HepG2 (cell line): ENCODE measurements at regions not wholly inside any gene's neighbourhood (a gene's known extent, or its start where the extent isn't known, plus 50 kb on each side); places are given as distances from the start of the nearest gene placed in this dataset.

ENCODE experiments used
- ATAC-seq: fragments of 200-7000 bp; cut with Tn5 transposase; 3 replicates; pipeline ENCODE4 v1.9.1; 2020; ENCODE audit warnings: mild to moderate bottlenecking, moderate library complexity
- BruUV-seq: library from RNA; stranded (reverse); fragments of 400-500 nt; replicated peaks from 2 replicates; lab custom pipeline; 2021; lab: Mats Ljungman, UMichigan
- CTCF ChIA-PET: fragments of 300-600 bp; formaldehyde crosslinking; extraction: SDS; loops from one replicate; lab custom pipeline; 2021; ENCODE audit warnings: low total read pairs, inconsistent platforms, low intra/inter-chr PET ratio; lab: Yijun Ruan, JAX
- POLR2A ChIA-PET: fragments of 350-600 bp; sonication (Branson Sonifier 250); formaldehyde crosslinking; loops from one replicate; lab custom pipeline; 2020; ENCODE audit warnings: antibody characterized with exemption, inconsistent platforms; lab: Yijun Ruan, JAX
- DNase-seq: peaks from one replicate; pipeline ENCODE4 v3.0.0-alpha.2; 2015; ENCODE audit warnings: low spot score
- FAIRE-seq: peaks from 3 replicates; lab custom pipeline; 2011; peaks lifted over from hg19 to GRCh38; lab: Jason Lieb, UNC
- H2AFZ ChIP-seq: one replicate; pipeline ENCODE4 v1.6.1; 2011; ENCODE audit warnings: low read length, inconsistent platforms
- H3K27ac ChIP-seq: fragments of 300-600 bp; 3 replicates; pipeline ENCODE4 v1.8.0; 2011; ENCODE audit warnings: mixed run types, mild to moderate bottlenecking, mixed read lengths, low read length, inconsistent platforms; ENCODE audit not compliant: insufficient read depth; ENCODE audit errors: extremely low read length
- H3K27me3 ChIP-seq, 2 experiments: fragments of 200-600 bp in 1 of 2; 2 replicates in 1 of 2; 3 replicates in 1 of 2; pipeline versions ENCODE4 v1.6.0 to v1.8.0; 2011; ENCODE audit warnings: low read length in 2 of 2, mild to moderate bottlenecking in 2 of 2, moderate library complexity in 2 of 2, inconsistent platforms in 1 of 2; ENCODE audit not compliant: insufficient read depth in 2 of 2, control insufficient read depth in 1 of 2
- H3K36me3 ChIP-seq, 2 experiments: fragments of 200-600 bp in 1 of 2; replicated peaks in 1 of 2; 2 replicates in 1 of 2; 3 replicates in 1 of 2; pipeline versions ENCODE4 v1.5.1 to v1.8.0; 2011; ENCODE audit warnings: low read length in 2 of 2, inconsistent platforms in 1 of 2; ENCODE audit not compliant: insufficient read depth in 2 of 2, control insufficient read depth in 1 of 2
- H3K4me1 ChIP-seq: 2 replicates; pipeline ENCODE4 v1.5.1; 2012; ENCODE audit warnings: low read length, inconsistent platforms; ENCODE audit not compliant: insufficient read depth
- H3K4me2 ChIP-seq: 2 replicates; pipeline ENCODE4 v1.6.0; 2011; ENCODE audit warnings: low read depth, low read length, inconsistent platforms
- H3K4me3 ChIP-seq, 3 experiments: fragments of 200-600 bp in 1 of 3; sonication (generic), shearing (Covaris generic) in 1 of 3; replicated peaks in 1 of 3; 2 replicates each; pipeline ENCODE4 v1.5.1; 2011 to 2016; ENCODE audit warnings: low read length in 3 of 3, inconsistent platforms in 2 of 3, low read depth in 2 of 3, mild to moderate bottlenecking in 2 of 3, control low read depth in 1 of 3, mixed read lengths in 1 of 3; ENCODE audit not compliant: insufficient read depth in 1 of 3
- H3K79me2 ChIP-seq: one replicate; pipeline ENCODE4 v1.6.1; 2011; ENCODE audit warnings: low read length, inconsistent platforms; ENCODE audit not compliant: insufficient read depth
- H3K9ac ChIP-seq: 2 replicates; pipeline ENCODE4 v1.6.0; 2011; ENCODE audit warnings: mild to moderate bottlenecking, low read depth, low read length, inconsistent platforms; ENCODE audit not compliant: insufficient read depth
- H3K9me3 ChIP-seq: 2 replicates; pipeline ENCODE4 v1.5.1; 2012; ENCODE audit warnings: mild to moderate bottlenecking, low read length
- H4K20me1 ChIP-seq: 2 replicates; pipeline ENCODE4 v1.6.0; 2011; ENCODE audit warnings: inconsistent platforms, mild to moderate bottlenecking, low read length, moderate library complexity; ENCODE audit not compliant: insufficient read depth
- CEBPB ChIP-seq: IDR thresholded peaks from 2 replicates; pipeline ENCODE4 v1.6.1; 2011; ENCODE audit warnings: low read depth, low read length, improper control_type of control experiment, borderline replicate concordance
- CHD2 ChIP-seq: IDR thresholded peaks from 2 replicates; pipeline ENCODE4 v1.6.1; 2011; ENCODE audit warnings: low read depth, low read length, improper control_type of control experiment
- EHMT2 ChIP-seq: fragments of 200-600 bp; sonication (generic); IDR thresholded peaks from 2 replicates; pipeline ENCODE4 v1.7.0; 2017; ENCODE audit warnings: antibody characterized with exemption, low read depth, low read length, borderline replicate concordance
- HDAC6 ChIP-seq: fragments of 200-600 bp; sonication (generic); IDR thresholded peaks from 2 replicates; pipeline ENCODE4 v1.7.0; 2017; ENCODE audit warnings: mild to moderate bottlenecking, antibody characterized with exemption, low read length, low read depth
- HES4 ChIP-seq: sonication (generic); formaldehyde crosslinking; IDR thresholded peaks from 2 replicates; pipeline ENCODE4 v1.9.0; 2021; ENCODE audit warnings: mild to moderate bottlenecking, missing genetic modification reagents, borderline replicate concordance
- KLF16 ChIP-seq, 2 experiments: sonication (generic) in 1 of 2; formaldehyde crosslinking in 1 of 2; IDR thresholded peaks; 2 replicates each; pipeline versions ENCODE4 v1.6.1 to v1.8.0; 2016 to 2023; ENCODE audit warnings: missing genetic modification reagents in 2 of 2, missing compliant biosample characterization in 1 of 2
- NPAS2 ChIP-seq: sonication (generic); formaldehyde crosslinking; IDR thresholded peaks from 2 replicates; pipeline ENCODE4 v1.8.0; 2022; ENCODE audit warnings: mild to moderate bottlenecking, missing genetic modification reagents, borderline replicate concordance
- ONECUT2 ChIP-seq: sonication (generic); formaldehyde crosslinking; IDR thresholded peaks from 2 replicates; pipeline ENCODE4 v1.4.0; 2020; ENCODE audit warnings: missing genetic modification reagents
- PAF1 ChIP-seq: IDR thresholded peaks from 2 replicates; pipeline ENCODE4 v1.6.1; 2016; ENCODE audit warnings: missing genetic modification reagents, missing compliant biosample characterization
- SAFB2 ChIP-seq: sonication (generic); formaldehyde crosslinking; IDR thresholded peaks from 2 replicates; pipeline ENCODE4 v1.5.1; 2020; ENCODE audit warnings: missing genetic modification reagents, low read depth, mild to moderate bottlenecking, borderline replicate concordance
- TAF1 ChIP-seq: sonication (generic); formaldehyde crosslinking; IDR thresholded peaks from 2 replicates; pipeline ENCODE4 v1.4.0; 2020; ENCODE audit warnings: missing genetic modification reagents
- TBP ChIP-seq: sonication (generic); formaldehyde crosslinking; IDR thresholded peaks from 2 replicates; pipeline ENCODE4 v1.5.0; 2020; ENCODE audit warnings: missing genetic modification reagents
- U2AF2 ChIP-seq: fragments of 200-400 bp; formaldehyde crosslinking; IDR thresholded peaks from 2 replicates; pipeline ENCODE4 v1.6.1; 2017; ENCODE audit warnings: low read depth, mild to moderate bottlenecking, low read length
- ZMYM2 ChIP-seq: sonication (generic); formaldehyde crosslinking; IDR thresholded peaks from 2 replicates; pipeline ENCODE4 v1.8.0; 2022; ENCODE audit warnings: mild to moderate bottlenecking, missing genetic modification reagents
- ZNF326 ChIP-seq: sonication (generic); formaldehyde crosslinking; IDR thresholded peaks from 2 replicates; pipeline ENCODE4 v1.4.0; 2020; ENCODE audit warnings: missing genetic modification reagents, borderline replicate concordance
- WGBS: methylation state at CpG from one replicate; pipeline ENCODE4 v1.1.6; 2017; ENCODE audit warnings: low lambda C conversion rate; 5-methylcytosine and 5-hydroxymethylcytosine counted together
- in situ Hi-C: cut with HindIII; loops from 2 replicates; pipeline ENCODE4 v1.10.0; 2017; ENCODE audit warnings: low pct_unique_long_range_greater_than_20kb; ENCODE audit not compliant: extremely low pct_ligation_motif_present
- intact Hi-C: fragments of 100-400 bp; cut with micrococcal nuclease; formaldehyde crosslinking; loops from one replicate; pipeline ENCODE4 v1.10.0; 2022; ENCODE audit not compliant: unreplicated experiment
- TF ChIP-seq, protein P1 (sequence below): sonication (generic); formaldehyde crosslinking; IDR thresholded peaks from 2 replicates; pipeline ENCODE4 v1.5.0; 2020; ENCODE audit warnings: mild to moderate bottlenecking, missing genetic modification reagents
- TF ChIP-seq, protein P2 (sequence below): IDR thresholded peaks from 2 replicates; pipeline ENCODE4 v1.6.1; 2016; ENCODE audit warnings: missing biosample characterization, missing genetic modification reagents, low read depth
- TF ChIP-seq, protein P3 (sequence below): sonication (generic); formaldehyde crosslinking; IDR thresholded peaks from 2 replicates; pipeline ENCODE4 v1.4.0; 2020; ENCODE audit warnings: mild to moderate bottlenecking, missing genetic modification reagents

DNA sequence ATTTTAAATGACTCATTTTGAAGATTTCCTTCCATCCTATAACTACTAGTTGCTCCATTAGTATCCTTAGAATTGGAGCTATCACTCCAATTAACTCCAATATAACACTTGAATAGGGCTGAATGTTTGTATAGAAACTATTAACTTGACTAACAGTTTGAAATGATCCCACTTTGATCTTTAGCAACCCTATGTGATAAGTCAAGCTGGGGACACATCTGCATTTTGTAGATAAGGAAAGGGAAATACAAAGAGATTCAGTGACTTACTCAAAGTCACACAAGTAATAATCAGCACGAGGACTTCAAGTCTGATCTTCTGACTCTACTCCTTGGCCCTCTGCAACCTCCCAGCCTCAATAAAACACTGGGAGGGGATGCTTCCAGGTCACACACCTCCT is 101.1 kb downstream of the TMEM215 start:
- Histone ChIP-seq H2AFZ (no peak overlapping the region), H4K20me1 (no peaks in the 10 kb centered on the region), H3K27ac (no peak overlapping the region), H3K9ac (no peak overlapping the region), H3K4me3 (no peak overlapping the region), H3K9me3 (no peaks in the 10 kb centered on the region), H3K27me3 (0 out of 5 replicates have a peak, but pooled peaks cover 0 to 3% of the 10 kb centered on the region in 2 experiments), H3K4me1 (no peaks in the 10 kb centered on the region), H3K79me2 (no peaks in the 10 kb centered on the region), H3K36me3 (no peaks in the 10 kb centered on the region), H3K4me2 (no peak overlapping the region)
- ChIA-PET POLR2A (no interaction called here), CTCF (no interaction called here)
- in situ Hi-C loops (no loop called here), intact Hi-C loops (no loop called here)
- no TSS peak for BruUV-seq
- no peak for ATAC-seq
- TF ChIP-seq PAF1 (CRISPR knock-in tag) (no peak), TAF1 (CRISPR knock-in tag) (no peak), TBP (no peak), SAFB2 (CRISPR knock-in tag) (no peak), EHMT2 (no peak), CEBPB (no peak), KLF16 (CRISPR knock-in tag; IDR thresholded peaks at IDR 0.05) (no peak), HES4 (CRISPR knock-in tag) (no peak), HDAC6 (no peak), CHD2 (no peak), NPAS2 (CRISPR knock-in tag) (no peak), ZNF326 (no peak), ZMYM2 (CRISPR knock-in tag) (no peak), U2AF2 (no peak), ONECUT2 (CRISPR knock-in tag) (no peak)
- TF ChIP-seq, protein P1, sequence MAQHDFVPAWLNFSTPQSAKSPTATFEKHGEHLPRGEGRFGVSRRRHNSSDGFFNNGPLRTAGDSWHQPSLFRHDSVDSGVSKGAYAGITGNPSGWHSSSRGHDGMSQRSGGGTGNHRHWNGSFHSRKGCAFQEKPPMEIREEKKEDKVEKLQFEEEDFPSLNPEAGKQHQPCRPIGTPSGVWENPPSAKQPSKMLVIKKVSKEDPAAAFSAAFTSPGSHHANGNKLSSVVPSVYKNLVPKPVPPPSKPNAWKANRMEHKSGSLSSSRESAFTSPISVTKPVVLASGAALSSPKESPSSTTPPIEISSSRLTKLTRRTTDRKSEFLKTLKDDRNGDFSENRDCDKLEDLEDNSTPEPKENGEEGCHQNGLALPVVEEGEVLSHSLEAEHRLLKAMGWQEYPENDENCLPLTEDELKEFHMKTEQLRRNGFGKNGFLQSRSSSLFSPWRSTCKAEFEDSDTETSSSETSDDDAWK (CRISPR knock-in tag), result no peak
- TF ChIP-seq, protein P2, sequence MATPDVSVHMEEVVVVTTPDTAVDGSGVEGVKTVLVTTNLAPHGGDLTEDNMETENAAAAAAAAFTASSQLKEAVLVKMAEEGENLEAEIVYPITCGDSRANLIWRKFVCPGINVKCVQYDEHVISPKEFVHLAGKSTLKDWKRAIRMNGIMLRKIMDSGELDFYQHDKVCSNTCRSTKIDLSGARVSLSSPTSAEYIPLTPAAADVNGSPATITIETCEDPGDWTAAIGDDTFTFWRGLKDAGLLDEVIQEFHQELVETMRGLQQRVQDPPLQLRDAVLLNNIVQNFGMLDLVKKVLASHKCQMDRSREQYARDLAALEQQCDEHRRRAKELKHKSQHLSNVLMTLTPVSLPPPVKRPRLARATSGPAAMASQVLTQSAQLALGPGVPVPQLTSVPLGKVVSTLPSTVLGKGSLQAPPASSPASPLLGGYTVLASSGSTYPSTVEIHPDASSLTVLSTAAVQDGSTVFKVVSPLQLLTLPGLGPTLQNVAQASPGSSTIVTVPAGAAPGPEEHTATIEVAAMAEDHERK (CRISPR knock-in tag), result no peak
- TF ChIP-seq, protein P3, sequence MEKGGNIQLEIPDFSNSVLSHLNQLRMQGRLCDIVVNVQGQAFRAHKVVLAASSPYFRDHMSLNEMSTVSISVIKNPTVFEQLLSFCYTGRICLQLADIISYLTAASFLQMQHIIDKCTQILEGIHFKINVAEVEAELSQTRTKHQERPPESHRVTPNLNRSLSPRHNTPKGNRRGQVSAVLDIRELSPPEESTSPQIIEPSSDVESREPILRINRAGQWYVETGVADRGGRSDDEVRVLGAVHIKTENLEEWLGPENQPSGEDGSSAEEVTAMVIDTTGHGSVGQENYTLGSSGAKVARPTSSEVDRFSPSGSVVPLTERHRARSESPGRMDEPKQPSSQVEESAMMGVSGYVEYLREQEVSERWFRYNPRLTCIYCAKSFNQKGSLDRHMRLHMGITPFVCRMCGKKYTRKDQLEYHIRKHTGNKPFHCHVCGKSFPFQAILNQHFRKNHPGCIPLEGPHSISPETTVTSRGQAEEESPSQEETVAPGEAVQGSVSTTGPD (CRISPR knock-in tag), result no peak
- DNase-seq, result no peak
- WGBS, result 0% methylated on average over 1 of the region's 1 CpG
- FAIRE-seq, result no peak
